ENCODE measurements at regions not wholly inside any gene's neighbourhood (a gene's known extent, or its start where the extent isn't known, plus 50 kb on each side); places are given as distances from the start of the nearest gene placed in this dataset.

DNA sequence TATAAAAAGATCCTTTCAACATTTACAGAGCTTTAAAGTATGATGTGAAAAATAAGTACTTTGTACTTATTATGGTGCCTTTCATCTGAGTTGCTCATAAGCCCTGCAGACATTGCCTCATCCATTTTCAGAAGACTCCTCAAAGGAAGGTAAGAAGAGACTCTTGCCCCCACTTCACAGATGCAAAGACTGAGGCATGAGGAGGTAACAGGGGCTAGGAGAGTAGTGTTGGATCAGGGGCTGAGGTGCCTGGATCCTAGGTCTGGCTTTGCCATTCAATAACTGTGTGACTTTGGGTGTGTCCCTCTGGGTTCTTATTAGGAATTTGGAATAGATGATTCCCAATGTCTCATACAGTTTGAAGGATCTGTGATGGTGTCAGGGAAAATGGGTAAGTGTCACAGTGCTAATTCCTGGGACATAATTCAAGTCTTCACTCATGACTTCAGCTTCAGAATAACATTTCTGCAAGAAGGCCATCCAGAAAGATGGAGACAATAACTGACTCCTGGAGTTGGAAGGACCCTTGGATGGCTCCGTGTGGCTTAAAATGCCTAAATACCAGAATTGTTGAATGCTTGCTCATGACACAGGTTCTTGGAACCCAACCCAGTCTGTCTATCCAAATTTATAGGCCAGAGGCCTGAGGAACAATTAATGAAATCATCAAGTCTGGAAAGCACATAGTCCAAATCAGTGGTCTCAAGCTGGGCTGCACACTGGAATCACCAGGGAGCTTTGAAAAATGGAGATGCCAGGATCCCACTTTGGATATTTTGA is 93.1 kb upstream of the RUNX1 start:
- no peak for DNase-seq (ENCODE audit: low read depth)

DNA sequence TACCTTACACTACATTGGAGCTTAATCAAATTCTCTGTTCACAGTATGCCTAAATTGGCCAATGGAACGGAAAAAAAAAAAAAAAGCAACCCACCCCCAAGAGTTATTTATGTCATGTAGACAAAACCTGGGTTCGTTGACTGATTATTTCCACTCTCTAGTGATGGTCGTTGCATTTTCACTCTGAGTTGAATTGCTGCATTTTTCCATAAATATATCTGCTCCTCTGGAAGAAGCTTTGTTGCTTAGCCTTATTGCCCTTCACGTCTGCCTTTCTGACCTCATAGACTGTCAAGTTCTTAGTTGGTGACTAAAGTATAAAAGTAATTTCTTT is 90.2 kb upstream of the RUNX1 start:
- DNase-seq (ENCODE audit: low read depth) = no peak

- peak; percentile 96 for DNase-seq (ENCODE audit: low read depth)
These were observed 89.7 kb upstream of the RUNX1 start for GRCh38 chr21:35138665-35139381.

DNA sequence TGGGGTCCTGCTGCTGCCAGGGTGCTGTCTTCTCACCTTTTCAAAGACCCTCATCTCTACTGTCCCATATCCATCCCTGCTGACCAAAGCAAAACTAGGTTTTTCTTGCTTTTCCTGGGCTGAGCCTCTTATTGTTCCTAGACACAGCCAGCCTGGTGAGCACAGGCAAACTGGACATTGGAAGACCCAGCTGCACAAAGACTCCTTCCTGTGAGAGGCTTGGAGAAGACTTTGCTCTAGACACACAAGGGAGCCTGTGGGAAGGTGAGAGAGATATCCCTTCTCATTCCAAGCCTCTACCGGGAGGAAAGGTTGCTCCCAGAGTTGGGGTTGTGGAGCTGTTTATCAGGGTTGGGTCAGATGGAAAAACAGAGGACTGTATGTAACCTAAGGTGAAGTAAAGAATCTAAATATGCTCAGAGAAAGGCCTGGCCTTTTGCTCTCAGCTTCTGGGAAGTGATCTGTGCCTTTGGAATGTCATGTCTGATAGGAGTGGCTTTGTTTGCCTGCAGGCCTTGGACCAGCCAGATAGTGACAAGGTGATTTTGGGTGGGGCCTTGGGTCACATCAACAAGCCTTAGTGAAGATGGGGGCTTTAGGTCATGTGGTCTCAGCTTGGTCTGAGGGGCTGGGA is 87.6 kb upstream of the RUNX1 start:
- peak; percentile 84 for DNase-seq (ENCODE audit: low read depth)

DNA sequence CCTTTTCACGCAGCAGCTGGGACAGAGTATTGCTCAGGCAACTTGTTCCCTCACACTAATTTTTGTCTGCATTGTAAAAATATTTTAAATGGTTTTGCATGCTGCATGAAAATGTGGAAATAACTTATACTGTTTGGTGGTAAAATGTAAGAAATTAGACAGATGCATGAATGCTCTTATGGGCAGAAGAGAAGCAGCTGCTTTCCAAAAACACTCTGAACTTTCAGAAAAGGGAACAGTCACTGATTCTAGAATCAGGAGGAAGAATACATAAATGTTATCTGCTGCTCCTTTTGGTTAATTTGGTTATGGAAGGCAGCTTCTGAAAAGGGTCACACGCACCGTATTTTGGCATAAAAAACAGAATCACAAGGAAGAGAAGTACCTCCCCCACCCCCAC is 87.0 kb upstream of the RUNX1 start:
- no peak for DNase-seq (ENCODE audit: low read depth)

DNA sequence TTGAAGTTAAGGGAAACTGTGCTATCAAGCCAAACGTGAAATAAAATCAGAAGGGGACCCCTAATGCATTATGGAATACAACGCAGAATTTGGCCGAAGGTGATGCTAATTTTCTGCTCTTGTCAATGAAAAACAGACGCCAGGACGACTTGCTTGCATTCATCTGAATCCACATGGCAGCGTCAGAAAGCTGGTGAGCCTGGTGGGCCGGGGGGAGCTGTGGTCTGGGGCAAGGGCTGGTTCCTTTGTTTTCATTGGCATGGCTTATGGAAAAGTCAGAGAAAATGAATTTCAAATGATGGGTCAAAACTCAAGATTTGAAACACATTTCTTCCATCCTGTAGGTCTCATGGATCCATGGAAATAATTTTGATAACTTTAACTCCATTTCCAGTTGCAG is 86.4 kb upstream of the RUNX1 start:
- DNase-seq (ENCODE audit: low read depth) = no peak

- no peak for DNase-seq (ENCODE audit: low read depth)
These were observed 85.2 kb upstream of the RUNX1 start for GRCh38 chr21:35134309-35134708.

DNA sequence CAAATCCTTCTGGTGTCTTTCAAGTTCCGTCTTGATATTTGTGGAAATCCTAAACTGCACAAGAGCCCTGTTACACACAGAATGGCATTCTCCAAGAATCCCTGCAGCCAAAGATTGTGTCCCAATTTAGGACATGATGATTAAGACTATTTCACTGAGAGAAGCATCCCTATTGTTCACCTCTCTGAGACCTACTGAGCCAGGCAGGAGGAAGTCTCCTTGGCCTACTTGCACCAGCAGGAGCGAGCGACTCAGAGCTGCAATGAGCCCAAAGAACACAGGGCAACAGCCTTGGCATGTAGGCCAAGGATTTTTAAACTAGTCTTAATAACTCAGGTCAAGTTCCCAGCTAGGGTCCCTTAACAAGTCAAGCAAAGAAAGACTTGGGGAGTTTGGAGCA is 79.4 kb upstream of the RUNX1 start:
- no peak for DNase-seq (ENCODE audit: low read depth)

GRCh38 chr21:35127851-35128250 is 78.7 kb upstream of the RUNX1 start:
- DNase-seq (ENCODE audit: low read depth) = no peak

GRCh38 chr21:35127026-35127425 is 77.9 kb upstream of the RUNX1 start:
- no peak for DNase-seq (ENCODE audit: low read depth)

DNA sequence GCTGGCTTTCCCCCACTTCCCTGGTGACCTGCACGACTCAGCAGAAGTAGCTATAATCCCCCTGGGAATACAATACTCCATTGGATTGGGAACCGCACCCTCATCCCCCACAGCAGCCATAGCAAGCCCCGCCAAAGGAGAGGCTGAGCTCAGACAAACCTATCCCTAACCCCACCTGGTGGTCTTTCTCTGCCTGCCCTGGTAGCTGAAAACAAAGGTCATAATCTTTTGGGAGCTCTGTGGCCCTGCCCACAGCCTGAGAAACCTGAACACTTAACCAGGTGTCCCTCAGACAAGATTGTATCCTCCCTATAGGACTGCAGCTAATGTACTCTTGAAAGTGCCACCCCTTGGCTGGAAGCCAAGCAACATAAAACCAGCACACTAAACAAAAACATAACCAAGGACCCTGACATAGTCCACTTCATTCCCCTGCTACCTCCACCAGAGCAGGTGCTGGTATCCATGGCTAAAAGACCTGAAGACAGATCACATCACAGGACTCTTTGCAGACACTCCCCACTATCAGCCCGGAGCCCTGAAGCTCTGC is 71.6 kb upstream of the RUNX1 start:
- no peak for DNase-seq (ENCODE audit: low read depth)

- DNase-seq (ENCODE audit: low read depth) = no peak
These were observed 70.5 kb upstream of the RUNX1 start for GRCh38 chr21:35119501-35120047.

- DNase-seq (ENCODE audit: low read depth) = no peak
These were observed 67.7 kb upstream of the RUNX1 start for GRCh38 chr21:35116777-35117176.

DNA sequence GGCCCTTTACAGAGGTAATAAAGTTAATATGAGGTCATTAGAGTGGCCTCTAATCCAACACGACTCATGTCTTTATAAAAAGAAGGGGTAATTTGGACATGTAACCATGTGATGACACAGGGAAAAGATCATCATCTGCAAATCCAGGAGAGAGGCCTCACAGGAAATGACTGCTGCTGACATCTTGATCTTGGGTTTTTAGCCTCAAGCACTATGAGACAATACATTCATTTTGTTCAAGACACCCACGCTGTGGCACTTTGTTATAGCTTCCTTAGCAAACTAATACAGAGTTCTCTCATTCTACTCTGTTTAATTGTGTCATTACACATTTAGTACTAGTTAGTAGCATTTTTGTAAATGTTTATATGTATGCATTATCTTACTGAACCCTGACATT is 64.0 kb upstream of the RUNX1 start:
- peak; percentile 30 for DNase-seq (ENCODE audit: low read depth)

GRCh38 chr21:35111321-35111930 is 62.3 kb upstream of the RUNX1 start:
- no peak for DNase-seq (ENCODE audit: low read depth)

- no peak for DNase-seq (ENCODE audit: low read depth)
These were observed 59.8 kb upstream of the RUNX1 start for GRCh38 chr21:35108887-35109286.

DNA sequence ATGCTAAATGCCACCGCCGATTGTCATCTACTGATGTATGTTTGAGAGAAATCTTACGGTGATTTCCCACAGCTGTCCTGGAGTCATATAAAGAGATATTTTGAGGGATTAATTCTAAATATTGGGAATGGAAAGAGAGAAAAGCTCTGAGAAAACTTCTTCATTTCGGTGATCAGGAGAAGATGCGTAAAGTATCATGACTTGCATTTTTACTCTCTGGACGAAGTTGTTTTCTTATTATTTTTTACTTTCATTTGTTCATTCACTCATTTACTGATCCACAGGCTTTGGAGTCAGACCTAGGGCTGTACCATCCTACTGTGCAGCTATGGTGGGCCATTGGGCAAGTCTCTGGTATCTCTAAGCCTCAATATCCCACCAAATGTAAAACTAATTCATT is 58.4 kb upstream of the RUNX1 start:
- DNase-seq (ENCODE audit: low read depth) = no peak

- DNase-seq (ENCODE audit: low read depth) = no peak
These were observed 57.2 kb upstream of the RUNX1 start for GRCh38 chr21:35106246-35106835.

GRCh38 chr21:35102488-35103371 is 53.6 kb upstream of the RUNX1 start:
- DNase-seq (ENCODE audit: low read depth) = no peak

DNA sequence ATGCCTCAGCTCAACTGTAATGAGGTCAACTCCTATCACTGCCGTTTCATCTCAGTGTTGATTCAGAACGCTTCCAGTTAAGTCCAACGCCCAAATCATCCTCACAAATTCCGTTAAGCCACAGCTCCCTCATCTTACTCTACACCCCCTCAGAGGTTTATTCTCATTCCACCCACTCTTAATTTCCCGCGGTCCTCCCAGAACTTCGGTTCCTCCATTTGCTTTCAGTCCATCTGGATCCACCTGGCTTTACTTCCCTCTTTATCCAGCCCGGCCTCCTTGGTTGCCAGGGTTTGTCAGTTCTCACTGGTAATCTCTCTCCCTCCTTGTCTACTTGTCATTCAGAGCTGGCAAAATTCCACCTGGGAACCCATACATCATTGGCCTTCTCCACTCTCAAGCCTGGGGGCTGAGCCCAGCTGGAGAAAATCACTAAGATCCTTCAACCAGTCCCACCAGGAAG is 51.3 kb upstream of the RUNX1 start:
- DNase-seq (ENCODE audit: low read depth) = no peak

GRCh38 chr21:35099310-35099709 is 50.2 kb upstream of the RUNX1 start:
- DNase-seq (ENCODE audit: low read depth) = no peak

Data from Daoy (cell line).